ENCODE measurements at regions not wholly inside any gene's neighbourhood (a gene's known extent, or its start where the extent isn't known, plus 50 kb on each side); places are given as distances from the start of the nearest gene placed in this dataset.

DNA sequence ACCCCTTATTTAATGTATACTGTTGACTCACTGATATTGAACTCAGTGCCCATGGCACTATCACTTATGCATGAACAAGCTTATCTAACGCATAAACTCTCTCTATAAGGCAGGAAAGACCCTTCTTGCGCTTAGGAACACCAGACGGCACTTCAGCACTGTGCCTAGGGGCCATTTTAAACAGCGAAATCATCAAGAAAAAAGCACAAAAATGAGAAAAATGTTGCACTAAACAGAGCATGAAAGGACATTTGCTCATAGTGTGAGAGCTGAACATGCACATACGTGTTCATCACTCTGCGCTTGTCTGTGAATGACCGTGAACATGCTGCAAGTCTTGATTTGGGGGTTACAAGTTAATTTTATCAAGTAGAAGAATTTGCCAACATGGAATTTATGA, 109.6 kb downstream of the WDR11 start:
- TF ChIP-seq, protein P1, sequence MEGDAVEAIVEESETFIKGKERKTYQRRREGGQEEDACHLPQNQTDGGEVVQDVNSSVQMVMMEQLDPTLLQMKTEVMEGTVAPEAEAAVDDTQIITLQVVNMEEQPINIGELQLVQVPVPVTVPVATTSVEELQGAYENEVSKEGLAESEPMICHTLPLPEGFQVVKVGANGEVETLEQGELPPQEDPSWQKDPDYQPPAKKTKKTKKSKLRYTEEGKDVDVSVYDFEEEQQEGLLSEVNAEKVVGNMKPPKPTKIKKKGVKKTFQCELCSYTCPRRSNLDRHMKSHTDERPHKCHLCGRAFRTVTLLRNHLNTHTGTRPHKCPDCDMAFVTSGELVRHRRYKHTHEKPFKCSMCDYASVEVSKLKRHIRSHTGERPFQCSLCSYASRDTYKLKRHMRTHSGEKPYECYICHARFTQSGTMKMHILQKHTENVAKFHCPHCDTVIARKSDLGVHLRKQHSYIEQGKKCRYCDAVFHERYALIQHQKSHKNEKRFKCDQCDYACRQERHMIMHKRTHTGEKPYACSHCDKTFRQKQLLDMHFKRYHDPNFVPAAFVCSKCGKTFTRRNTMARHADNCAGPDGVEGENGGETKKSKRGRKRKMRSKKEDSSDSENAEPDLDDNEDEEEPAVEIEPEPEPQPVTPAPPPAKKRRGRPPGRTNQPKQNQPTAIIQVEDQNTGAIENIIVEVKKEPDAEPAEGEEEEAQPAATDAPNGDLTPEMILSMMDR (IDR thresholded peaks at IDR 0.05; ENCODE audit: insufficient read depth, low read length, poor library complexity, severe bottlenecking), result no peak
- Histone ChIP-seq H3K4me3 (ENCODE audit: low read depth, low read length) (no peak overlapping the region), H3K36me3 (ENCODE audit: control insufficient read depth, insufficient read depth, low read length) (no peaks in the 10 kb centered on the region), H3K27me3 (ENCODE audit: control insufficient read depth, insufficient read depth, low read length) (peaks cover 21% of the 10 kb centered on the region)
- DNase-seq (ENCODE audit: low read depth), result no peak

DNA sequence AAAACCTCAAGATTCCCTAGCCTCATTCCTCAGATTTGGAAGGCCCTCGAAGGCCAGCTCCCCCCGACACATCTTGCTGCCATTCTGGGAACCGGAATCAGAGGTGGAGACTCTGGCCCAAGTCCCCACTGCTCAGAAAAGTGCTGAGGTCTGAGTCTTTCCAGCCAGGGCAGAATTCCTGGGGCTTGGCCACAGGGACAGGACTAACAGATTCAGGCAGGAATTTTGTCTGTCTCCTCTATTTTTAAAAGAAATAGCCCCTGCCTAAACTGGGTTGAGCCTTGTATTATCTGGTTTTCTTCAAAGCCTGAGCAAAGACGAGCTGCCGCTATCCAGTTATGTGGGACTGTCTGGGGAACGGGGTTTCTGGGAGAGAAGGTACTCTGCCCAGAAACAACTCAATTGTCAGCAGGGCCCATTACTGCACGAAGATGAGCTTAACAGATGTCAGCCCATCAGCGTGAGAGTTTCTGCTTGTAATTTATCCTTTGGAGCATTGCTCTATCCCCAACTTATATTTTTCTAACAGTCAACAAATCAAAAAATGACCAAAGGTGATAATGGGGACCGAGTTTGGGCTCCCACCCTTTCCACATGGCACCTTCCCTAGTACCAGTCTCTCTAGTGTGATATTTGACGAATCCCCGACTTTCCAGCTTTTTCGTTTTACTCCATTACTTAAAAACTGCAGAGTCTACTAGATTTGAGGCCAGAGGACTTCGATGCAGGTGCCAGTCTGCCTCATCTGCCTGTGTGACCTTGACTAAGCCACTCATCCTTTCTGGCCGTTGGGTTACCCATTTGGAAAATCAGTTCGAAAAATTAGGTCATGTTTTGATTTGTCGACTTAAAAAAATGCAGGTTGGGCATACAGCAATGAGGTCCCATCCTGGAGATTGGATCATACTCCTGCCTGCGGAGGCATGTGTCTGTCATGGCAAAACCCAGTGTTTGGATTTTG, 110.9 kb downstream of the WDR11 start:
- DNase-seq (ENCODE audit: low read depth), result no peak
- H3K27me3 ChIP-seq (ENCODE audit: control insufficient read depth, insufficient read depth, low read length), result peaks cover 28% of the 10 kb centered on the region
- TF ChIP-seq, protein P1 (IDR thresholded peaks at IDR 0.05; ENCODE audit: insufficient read depth, low read length, poor library complexity, severe bottlenecking), result no peak
- H3K4me3 ChIP-seq (ENCODE audit: low read depth, low read length), result no peak overlapping the region
- no peaks in the 10 kb centered on the region for H3K36me3 ChIP-seq (ENCODE audit: control insufficient read depth, insufficient read depth, low read length)

DNA sequence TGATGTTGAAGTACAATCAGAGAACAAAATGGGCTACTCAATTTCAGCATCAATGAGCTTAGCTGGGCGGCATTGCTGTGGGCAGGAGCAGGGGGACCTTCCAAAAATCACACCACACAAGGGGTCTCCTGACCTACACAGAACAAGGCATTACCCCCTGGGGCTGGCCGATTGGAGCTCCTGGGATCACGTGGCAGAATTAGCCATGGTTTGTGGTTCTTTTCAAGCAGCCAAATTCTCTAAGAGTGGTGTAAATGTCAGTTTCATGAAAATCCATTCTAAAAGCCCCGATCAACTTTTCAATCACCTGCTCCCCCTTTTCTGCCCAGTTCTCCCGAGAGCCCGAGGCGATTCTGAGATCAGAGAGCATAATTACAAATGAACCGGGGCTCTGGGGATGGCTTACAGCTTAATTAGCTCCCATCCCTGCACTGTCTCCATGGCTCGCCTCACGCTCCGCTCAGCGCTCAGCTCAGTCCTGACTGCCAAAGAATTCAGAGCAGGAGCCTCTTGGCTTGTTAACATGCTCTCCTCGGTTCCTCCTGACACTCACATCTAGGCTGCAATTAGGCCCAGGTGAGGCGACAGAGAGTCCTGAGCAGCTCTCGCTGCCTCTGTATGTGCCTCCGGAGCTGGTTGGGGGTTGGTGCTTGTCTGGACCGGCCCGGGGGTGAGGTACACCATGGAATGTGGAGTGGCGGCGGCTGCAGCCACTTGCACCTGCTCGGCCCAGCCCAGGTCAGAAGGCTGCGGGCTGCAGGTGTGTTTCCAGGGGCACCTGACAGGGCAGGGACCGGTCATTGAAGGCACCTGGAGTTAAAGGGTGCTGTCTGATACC, 111.8 kb downstream of the WDR11 start:
- TF ChIP-seq, protein P1 (IDR thresholded peaks at IDR 0.05; ENCODE audit: insufficient read depth, low read length, poor library complexity, severe bottlenecking), result no peak
- DNase-seq (ENCODE audit: low read depth), result no peak
- Histone ChIP-seq H3K36me3 (ENCODE audit: control insufficient read depth, insufficient read depth, low read length) (no peaks in the 10 kb centered on the region), H3K27me3 (ENCODE audit: control insufficient read depth, insufficient read depth, low read length) (peaks cover 36% of the 10 kb centered on the region), H3K4me3 (ENCODE audit: low read depth, low read length) (no peak overlapping the region)

DNA sequence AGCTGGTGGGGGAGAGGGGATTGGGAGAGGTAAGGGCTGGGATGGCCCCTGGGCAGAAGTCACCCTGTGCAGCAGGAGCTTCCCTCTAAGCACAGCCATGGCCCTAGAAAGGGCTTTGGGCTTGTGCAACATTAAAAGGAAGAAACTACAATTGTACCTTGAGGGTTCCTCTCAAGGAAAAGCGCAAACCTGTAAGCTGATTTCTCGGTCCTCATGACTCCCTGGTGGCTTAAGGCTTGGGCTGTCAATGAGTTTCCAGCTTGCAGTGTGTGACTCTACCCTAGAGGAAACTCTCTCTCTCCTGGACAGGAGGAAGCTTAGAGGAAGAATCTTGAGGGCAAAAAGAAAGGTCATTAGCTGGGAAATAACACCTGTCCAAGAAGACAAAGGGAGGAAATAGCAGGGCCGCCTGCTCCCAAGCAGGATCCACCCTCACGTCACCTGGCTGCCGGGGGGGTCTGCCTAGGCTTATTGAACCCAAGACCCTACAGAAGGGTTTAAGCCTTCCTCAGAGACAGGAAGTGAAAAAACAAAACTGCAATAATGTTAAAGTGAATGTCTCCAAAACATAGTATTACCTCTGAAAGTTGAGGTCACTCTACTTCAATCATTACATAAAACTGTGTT, 112.5 kb downstream of the WDR11 start:
- H3K36me3 ChIP-seq (ENCODE audit: control insufficient read depth, insufficient read depth, low read length), result no peaks in the 10 kb centered on the region
- peaks cover 37% of the 10 kb centered on the region for H3K27me3 ChIP-seq (ENCODE audit: control insufficient read depth, insufficient read depth, low read length)
- DNase-seq (ENCODE audit: low read depth), result no peak
- H3K4me3 ChIP-seq (ENCODE audit: low read depth, low read length), result no peak overlapping the region
- TF ChIP-seq, protein P1 (IDR thresholded peaks at IDR 0.05; ENCODE audit: insufficient read depth, low read length, poor library complexity, severe bottlenecking), result no peak

DNA sequence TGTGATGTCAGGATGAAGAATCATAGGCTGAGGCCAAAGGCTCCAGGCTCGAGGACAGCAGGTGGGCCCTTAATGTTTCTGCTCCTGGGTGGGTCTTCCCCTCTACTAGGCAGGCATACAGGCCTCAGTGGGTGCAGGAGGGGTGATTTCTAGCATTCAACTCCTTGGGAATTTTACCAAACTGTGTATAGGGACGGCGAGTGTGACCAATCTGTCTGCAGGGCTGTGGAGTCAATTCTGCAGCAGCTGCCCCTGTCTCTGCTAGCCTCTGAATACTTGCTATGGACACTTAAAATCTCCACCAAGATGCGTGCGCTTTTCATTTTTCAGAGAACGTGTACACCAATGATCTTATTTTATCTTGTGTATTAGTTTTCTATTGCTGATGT, 115.5 kb downstream of the WDR11 start:
- H3K4me3 ChIP-seq (ENCODE audit: low read depth, low read length), result no peak overlapping the region
- H3K36me3 ChIP-seq (ENCODE audit: control insufficient read depth, insufficient read depth, low read length), result no peaks in the 10 kb centered on the region
- H3K27me3 ChIP-seq (ENCODE audit: control insufficient read depth, insufficient read depth, low read length), result peaks cover 37% of the 10 kb centered on the region
- no peak for DNase-seq (ENCODE audit: low read depth)
- TF ChIP-seq, protein P1 (IDR thresholded peaks at IDR 0.05; ENCODE audit: insufficient read depth, low read length, poor library complexity, severe bottlenecking), result no peak

Data from kidney epithelial cell (primary cell).